ENCODE measurements at regions not wholly inside any gene's neighbourhood (a gene's known extent, or its start where the extent isn't known, plus 50 kb on each side); places are given as distances from the start of the nearest gene placed in this dataset.

- TF ChIP-seq POLR2A (IDR thresholded peaks at IDR 0.05; ENCODE audit: low read depth, low read length) (no peak), CTCF (IDR thresholded peaks at IDR 0.05; ENCODE audit: extremely low read depth in 1 of 2, insufficient read depth in 1 of 2, low read depth in 1 of 2, low read length in 2 of 2) (no peak), POLR2AphosphoS5 (IDR thresholded peaks at IDR 0.05; ENCODE audit: insufficient read depth, low read depth, low read length) (no peak)
These were observed 1076.5 kb upstream of the DDX18 start for GRCh38 chr2:116737951-116738350.
